NCI-H1417 treated with DMSO at 0.1 percent for 48 hours (cell line): ENCODE measurements at regions not wholly inside any gene's neighbourhood (a gene's known extent, or its start where the extent isn't known, plus 50 kb on each side); places are given as distances from the start of the nearest gene placed in this dataset.
"Not testable (repeated sequence)": the region's sequence is repeated elsewhere in the genome, so short reads cannot be mapped to it uniquely, and the experiment has no call there.

Experiments
- DNase-seq: peaks from one replicate; lab custom pipeline; 2025; lab: John Stamatoyannopoulos, UW

DNA sequence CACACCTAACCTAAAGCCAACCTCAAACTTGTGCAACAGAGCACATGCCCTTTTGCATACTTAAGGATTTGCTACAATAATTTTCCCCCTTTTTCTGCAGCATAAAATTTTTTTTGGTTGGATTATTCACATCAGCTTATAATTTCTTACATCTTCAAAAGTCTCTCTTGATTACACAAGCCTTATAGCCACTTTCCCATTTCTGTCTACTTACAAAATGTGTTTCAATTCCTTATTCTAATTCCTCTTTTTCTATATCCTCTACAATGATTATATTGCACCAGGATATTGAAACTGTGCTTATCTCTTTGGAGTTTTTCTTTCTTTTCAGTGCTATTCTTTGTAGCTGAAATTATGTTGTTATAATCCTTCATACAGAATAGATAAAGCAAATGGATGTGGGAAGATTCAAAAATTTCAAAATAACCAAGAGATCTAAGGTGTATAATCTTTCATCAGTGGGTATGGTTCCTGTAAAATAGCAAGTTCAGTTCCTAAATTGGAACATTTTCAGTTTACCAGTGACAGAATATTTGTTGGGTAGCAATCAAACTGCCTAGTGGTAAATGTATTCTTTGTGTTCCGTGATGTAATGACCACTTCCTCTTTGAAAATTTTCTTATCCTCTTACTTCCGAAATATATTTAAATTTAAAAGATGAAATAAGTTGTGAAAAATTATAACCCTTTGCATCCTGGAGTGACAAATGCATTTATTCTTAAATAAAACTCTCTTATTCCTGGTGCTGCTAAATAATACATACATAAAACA lies 386.8 kb upstream of the CHD1 start:
- no peak for DNase-seq

DNA sequence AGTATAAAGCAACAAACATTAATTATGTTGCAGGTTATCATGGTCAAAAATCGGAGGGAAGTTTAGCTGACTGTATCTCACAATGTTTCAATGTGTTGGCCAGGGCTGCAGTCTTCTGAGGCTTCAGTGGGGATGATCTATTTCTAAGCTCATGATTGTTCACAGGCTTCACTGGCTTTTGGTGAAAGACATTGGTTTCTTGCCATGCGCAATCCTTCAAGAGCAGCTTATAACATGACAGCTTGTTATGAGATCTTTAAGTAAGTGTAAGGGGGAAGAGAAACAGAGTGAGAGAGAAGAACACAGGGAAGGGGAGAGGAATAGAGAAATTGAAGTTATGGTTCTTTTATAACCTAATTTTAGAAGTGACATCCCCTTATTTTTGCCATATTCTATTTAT lies 385.9 kb upstream of the CHD1 start:
- no peak for DNase-seq

DNA sequence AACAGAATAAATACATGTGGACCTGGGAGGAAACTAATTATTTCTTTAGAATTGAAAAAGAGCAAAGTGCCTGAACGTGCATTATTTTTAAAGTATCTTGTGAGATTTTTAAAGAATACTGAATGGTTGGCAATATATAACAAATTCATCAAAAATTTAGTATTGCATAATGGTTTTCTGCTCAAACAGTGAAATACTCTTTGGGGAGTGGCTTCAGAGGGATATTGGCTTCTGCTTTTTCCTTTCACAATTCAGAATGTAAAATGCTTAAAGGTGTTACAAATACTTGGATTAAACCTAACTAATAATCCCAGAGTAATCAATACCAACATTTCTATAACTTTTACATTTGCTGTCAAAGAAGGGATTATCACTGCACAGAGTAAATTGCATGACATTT lies 379.3 kb upstream of the CHD1 start:
- DNase-seq = no peak

DNA sequence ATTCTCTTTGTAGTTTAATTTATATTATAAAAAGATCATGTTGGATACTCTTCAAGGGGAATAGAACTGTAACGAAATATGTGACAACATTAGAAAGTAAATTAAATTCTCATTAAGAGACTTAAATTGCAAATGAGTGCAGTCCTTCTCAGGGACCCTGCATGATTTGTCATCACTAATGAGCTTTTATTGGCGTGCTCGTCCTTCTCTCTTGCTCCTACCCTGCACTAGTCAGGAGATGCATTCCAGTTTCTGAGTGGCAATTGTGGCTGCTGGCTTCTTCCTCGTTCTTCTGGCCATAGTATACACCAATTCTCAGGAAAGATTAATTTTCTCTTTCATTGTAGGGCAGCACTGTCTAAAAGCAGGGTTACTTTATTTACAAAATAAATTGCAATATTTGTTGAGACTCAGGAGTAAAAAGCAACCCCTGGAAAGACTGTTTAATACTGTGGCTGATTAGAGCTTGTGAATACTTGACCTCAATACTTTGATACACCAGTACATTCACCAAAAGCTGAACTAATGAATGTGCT lies 376.3 kb upstream of the CHD1 start:
- no peak for DNase-seq

DNA sequence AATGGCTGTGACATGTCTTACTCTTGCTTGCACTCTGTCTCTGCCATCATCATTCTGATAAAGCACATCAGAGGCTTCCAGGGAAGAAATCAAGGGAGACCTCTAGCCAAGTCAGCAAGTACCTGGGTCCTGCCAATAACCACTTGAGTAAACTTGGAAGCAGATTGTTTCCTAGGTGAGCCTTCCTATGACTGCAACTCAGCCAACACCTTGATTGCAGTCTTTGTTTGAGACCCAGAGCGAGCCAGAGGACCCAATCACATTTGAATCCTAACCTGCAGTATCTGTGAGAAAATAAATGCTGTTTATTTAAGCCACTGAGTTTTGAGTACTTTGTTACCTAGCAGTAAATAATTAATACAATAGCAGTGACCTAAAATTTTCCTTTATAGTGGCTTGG lies 356.8 kb upstream of the CHD1 start:
- DNase-seq = no peak

DNA sequence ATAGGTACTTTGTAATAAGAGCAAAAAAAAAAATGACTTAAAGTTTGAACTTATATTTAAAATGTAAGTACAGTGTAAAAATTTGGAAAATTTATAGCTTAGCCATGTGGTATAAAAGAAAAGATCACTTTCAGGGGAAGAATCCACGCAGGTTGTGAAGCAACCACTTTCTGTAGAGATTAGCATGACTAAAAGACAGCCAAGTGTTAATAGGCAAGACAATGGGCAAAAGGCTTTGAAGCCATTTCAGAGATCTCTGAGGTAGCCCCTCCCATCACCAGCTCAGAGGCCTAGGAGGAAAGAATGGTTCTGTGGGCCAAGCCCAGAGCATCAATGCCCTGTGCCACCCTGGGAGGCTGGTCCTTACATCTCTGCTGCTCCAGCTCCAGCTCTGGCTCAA lies 346.3 kb upstream of the CHD1 start:
- DNase-seq = no peak

DNA sequence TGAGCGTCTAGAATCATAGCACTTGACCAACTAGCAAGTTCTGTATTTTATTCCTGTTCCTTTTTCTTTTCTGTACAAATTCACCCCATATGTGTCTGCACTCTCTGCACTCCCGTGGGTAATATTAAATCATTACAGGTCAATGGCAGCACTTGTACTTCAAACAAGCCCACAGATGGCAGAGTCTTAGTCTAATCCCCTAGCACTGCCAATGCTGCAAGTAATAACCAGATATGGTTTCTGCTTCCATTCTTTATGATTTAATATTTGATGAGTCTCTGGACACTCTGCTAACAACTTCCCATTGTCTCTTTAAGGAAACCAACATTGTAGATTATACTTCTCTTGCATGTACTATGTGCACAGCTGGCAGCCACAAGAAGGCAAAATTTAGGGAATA lies 343.8 kb upstream of the CHD1 start:
- no peak for DNase-seq

DNA sequence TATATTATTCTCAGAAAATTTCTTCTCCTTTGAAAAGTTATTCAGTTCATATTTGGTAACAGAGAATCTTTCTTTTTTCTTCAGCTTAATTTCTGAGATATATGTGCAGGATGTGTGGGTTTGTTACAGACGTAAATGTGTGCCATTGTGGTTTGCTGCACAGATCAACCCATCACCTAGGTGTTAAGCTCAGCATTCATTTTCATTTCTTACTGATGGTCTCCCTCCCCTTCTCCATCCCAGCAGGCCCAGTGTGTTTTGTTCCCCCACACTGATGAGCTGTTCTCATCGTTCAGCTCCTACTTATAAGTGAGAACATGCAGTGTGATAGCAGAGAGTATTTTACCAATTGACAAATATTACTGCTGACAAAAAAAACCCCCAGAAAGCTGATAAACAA lies 330.0 kb upstream of the CHD1 start:
- no peak for DNase-seq

DNA sequence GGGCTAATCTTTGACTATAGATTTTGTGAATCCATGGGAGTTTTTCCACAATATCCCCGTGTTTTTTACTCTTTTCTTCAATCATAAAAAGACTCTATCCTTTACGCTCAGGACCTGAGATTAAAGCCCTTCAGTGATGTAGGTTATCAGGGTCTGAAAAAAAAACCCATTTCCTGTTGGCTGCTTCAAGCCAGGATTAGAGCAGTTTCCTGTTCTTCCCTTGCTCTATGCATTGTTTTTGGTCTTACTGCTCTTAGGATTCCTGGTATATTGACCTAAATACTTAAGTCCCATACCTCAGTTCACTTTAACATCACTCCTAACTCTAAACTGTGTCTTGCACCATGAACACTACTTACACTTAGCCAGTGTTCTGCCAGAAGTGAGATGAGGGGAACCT lies 319.3 kb upstream of the CHD1 start:
- DNase-seq = no peak

DNA sequence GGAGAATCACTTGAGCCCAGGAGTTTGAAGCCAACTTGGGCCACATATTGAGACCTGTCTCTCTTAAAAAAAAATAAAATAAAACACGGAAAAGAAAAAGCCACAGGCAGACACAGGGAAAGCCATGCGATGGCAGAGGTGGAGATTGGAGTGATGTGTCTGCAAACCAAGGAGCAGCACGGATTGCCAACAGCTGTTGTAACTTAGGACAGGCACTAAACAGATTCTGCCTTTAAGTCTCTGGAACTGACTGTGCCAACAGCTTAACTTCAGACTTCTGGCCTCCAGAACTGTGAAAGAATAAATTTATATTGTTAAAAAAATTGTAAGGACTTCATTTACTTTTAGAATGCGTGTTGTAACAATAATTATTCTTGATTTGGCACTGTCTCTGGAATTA lies 318.5 kb upstream of the CHD1 start:
- no peak for DNase-seq

DNA sequence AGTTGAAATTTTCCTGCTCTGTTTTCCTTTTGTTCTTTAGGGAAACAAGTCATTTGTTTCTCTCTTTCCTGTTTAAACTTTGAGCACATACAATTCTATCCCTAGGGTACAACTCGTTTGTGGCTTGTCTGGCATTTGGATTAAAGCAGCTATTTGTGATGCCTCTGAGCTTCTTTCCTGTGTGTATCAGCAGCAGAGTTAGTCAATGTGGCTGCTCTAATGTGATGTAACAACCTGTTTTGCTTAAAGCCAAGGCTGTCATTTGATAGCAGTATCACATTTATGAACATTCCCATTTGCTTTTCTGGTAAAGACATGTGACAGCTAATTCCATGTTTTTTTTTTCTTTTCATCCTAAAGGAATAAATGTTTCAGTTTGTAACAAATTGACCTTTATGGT lies 314.3 kb upstream of the CHD1 start:
- no peak for DNase-seq

DNA sequence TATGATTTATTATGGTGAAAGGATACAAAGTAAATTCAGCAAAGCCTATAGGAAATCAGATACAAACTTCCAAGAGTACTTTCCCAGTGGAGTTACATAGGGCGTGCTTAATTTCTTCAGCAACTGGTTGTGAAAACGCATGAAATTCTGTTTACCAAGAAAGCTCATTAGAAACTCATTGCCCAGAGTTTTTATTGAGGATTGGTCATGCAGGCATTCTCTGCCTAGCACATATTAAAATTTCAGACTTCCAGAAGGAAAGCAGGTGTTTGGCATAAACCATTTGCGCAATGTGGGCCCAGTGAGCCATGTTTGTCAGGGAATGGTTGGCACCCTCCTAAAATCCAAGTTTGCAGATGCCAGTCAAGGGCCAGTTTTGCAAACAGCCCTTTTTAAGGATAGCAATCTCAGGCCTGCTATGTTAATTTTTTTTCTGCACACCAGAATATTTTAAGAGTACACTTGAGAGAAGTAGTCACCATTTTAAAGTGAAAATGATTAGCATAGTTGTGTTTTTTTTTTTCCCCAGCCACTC lies 311.1 kb upstream of the CHD1 start:
- DNase-seq = no peak

DNA sequence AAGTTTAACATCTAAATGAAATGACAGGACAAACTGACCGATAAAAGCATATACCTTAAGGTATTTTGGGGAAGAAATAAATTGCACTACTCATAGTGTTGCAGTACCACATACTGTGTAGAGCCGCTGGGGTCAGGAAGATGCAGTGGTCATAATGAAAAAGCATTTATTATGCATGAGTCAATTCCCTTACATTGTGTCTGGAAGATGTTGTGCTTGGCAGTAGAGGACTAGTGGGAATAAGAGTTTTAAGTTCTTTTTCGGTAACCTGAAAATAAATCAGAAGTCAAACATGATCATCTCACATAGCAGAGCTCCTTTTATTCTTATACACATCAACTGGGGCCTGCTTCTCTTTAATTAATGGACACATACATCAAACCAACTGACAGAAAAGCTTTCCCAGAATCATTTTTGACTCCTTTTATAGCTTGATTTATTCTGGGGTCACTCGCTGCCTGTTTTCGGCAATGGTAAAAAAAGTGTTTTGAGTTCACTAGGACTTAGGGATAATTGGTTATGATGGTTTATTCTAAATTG lies 262.5 kb upstream of the CHD1 start:
- DNase-seq = no peak

DNA sequence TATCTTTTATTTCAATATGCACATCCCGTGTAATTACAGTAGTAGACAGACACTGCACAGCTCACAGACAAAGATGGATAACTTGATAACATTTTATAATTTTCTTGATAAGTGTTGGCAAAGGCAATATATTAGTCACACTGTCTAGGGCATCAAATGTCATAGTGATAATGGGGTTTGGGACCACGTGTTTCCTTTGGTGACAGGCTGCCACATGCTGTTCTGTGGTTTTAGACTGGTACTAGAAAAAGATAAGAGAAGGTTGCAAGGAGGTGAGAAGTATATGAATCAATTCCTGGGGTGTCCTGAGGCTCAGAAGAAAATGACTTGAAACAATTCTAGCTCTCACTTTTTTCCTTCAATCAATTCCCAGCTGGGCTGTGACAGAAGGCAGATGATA lies 258.8 kb upstream of the CHD1 start:
- DNase-seq = no peak

DNA sequence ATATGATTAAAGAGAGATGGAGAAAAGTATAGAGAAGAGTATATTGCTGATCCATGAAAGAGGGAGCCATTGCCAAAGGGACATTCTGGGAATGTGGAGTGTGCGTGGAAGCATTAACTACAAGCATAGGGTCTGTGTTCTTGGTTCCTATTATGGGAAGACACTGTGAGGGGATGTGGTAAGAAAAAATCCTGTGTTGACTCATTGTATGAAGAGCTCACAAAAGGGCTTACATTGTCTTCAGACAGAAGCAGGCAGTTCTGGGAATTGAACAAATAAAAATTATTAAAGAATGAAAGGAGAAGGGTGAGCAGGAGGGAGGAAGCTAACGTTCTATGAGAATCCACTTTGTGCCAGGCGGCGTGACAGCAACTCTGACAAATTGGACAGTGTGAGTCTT lies 250.4 kb upstream of the CHD1 start:
- DNase-seq = no peak

DNA sequence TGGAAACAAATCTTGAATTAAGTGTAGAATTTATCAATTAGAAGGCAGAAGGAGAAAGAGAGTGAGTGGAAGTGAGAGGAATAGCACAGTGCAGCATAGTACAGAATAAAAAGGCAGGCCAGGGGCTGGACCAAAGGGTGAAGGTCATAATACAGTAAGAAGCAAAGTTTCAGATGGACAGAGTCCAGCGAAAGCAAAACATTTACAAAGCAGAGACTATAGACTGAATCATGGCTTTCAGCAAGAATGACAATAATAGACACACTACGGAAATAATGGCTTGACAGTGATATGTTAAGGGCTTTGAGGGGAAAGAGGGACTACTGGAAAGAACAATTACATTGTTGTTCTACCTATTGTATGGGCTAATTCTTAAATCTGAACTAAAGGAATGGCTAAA lies 249.0 kb upstream of the CHD1 start:
- no peak for DNase-seq

DNA sequence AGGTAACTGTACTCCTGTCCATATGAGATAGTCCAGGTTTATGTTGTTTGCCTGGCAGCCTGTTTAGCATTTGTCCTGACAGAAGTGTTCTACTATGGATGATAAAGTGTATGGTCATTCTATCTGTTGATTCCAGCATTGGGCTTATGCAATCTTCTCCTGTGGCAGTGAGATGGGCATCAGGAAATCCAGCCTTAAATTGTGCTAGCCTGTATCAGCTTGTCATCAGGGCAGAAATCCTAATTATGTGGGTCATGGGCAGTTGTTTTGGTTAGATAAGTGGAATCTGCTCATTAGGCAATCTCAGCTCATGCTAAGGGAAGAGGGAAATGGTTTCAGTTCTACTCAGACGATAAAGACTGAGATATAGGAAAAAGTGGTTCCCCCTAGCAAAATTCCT lies 247.4 kb upstream of the CHD1 start:
- DNase-seq = no peak

DNA sequence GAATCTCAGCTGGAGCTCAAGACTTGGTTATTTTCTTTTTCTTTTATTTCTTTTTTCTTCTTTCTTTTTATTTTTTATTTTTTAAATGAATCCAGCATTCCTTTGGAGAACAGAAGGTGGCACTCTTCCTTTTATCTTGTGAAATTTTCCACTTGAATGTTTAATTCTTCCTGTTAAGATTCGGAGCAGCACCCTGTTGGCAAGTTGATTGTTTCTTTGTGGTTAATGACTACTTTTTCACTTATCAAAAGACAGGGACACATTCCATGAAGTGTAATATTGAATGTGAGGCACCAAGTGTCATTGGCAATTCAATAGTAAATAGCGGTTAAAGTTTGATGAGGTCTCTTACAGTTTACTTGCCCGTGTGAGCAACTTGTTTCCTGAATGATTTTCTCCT lies 240.5 kb upstream of the CHD1 start:
- no peak for DNase-seq

DNA sequence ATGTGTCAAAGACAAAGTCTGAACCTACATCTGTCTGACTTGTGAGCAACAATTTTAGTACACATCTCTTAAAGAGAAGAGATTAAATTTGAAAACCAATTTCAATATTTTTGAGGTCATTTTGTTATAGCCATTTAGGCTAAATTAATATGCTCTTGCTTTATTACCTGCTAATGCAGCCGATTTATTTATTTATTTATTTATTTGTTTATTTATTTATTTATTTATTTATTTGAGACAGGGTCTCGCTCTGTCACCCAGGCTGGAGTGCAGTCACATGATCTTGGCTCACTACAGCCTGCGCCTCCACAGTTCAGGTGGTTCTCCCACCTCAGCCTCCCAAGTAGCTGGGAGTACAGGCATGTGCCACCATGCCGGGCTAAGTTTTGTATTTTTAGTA lies 232.7 kb upstream of the CHD1 start:
- not testable (repeated sequence) for DNase-seq

DNA sequence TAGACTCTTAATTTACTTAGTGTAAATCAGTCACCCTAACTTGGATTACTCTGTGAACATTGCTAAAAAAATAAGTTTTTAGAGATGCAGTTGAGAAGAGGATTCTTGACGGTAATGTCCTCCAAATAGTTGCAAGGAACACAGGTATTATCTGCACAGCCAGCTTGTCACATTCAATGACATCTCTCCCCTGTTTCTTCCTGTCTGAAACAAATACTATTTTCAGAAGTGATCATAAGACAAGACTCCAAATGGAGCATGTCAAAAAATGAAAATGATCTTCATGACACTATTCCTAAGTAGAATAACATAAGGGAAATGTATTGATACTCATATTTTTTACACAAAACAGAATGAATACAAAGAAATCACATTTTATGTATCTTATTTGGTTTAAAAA lies 227.9 kb upstream of the CHD1 start:
- no peak for DNase-seq

DNA sequence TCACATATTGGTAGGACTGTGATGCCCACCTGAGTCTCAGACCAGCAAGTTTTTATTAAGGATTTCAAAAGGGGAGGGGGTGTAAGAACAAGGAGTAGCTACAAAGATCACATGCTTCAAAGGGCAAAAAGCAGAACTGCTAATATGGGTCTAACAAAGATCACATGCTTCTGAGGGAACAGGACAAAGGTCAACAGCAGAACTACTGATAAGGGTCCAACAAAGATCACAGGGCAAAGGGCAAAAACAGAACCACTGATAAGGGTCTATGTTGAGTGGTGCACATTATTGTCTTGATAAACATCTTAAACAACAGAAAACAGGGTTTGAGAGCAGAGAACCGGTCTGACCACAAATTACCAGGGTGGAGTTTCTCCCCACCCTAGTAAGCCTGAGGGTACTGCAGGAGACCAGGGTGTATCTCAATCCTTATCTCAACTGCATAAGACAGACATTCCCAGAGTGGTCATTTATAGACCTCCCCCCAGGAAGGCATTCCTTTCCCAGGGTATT lies 214.5 kb upstream of the CHD1 start:
- DNase-seq = not testable (repeated sequence)

DNA sequence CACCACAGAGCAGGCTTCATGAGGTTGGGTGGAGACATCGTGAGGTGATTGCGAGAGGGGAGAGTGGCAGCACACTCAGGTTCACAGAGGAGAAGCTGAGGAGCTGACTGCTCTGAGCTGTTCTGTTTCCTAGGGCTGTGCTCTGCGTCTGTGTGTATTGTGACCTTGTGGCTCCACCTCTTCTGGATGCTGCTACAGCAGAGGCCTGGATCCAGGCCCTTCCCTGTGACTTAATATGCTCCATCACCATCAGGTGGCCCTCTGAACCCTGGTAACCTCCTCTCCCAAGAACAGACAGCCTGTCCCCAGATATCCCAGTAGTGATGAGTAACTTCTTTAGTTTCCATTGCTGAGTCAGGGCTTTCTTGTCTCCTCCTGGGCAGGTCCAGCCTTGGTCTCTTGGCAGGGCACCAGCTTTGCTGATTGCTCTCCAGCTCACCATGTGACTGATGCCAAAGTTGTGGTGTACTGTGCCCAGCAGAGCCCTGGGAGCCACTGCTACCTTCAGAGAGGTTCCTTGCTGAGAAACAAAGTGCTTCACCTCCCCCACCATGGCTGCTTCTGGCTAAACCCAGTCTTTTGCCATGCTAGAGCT lies 212.8 kb upstream of the CHD1 start:
- DNase-seq = no peak

DNA sequence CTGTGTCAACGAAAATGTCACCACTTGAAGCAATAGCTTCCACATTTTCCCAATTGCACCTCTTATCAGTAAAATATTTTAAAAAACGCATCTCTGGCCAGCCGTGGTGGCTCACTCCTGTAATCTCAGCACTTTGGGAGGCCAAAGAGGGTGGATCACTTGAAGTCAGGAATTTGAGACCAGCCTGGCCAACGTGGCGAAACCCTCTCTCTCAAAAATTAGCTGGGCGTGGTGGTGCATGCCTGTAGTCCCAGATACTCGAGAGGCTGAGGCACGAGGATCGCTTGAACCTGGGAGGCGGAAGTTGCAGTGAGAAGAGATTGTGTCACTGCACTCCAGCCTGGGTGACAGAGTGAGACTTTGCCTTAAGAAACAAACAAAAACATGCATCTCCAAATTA lies 210.1 kb upstream of the CHD1 start:
- no peak for DNase-seq
